Osteocyte (in vitro differentiated cells): ENCODE measurements at regions not wholly inside any gene's neighbourhood (a gene's known extent, or its start where the extent isn't known, plus 50 kb on each side); places are given as distances from the start of the nearest gene placed in this dataset.

Experiments
- DNase-seq: peaks from one replicate; pipeline ENCODE4 v3.0.0; 2021; ENCODE audit warnings: mixed read lengths; ENCODE audit not compliant: unreplicated experiment; ENCODE audit errors: extremely low spot score
- H3K27ac Mint-ChIP-seq: one replicate; pipeline ENCODE4 v1.8.0; 2021; ENCODE audit warnings: mild to moderate bottlenecking, mixed read lengths; ENCODE audit not compliant: unreplicated experiment
- H3K27me3 Mint-ChIP-seq: one replicate; pipeline ENCODE4 v1.8.0; 2021; ENCODE audit warnings: mixed read lengths; ENCODE audit not compliant: unreplicated experiment
- H3K36me3 Mint-ChIP-seq: one replicate; pipeline ENCODE4 v1.8.0; 2021; ENCODE audit warnings: mixed read lengths; ENCODE audit not compliant: unreplicated experiment
- H3K4me1 Mint-ChIP-seq: one replicate; pipeline ENCODE4 v1.8.0; 2021; ENCODE audit warnings: mixed read lengths; ENCODE audit not compliant: unreplicated experiment
- H3K4me3 Mint-ChIP-seq: one replicate; pipeline ENCODE4 v1.8.0; 2021; ENCODE audit warnings: mild to moderate bottlenecking, moderate library complexity, mixed read lengths; ENCODE audit not compliant: unreplicated experiment
- H3K9me3 Mint-ChIP-seq: one replicate; pipeline ENCODE4 v1.8.0; 2021; ENCODE audit warnings: mixed read lengths; ENCODE audit not compliant: unreplicated experiment
- TF ChIP-seq, protein P1 (sequence below): fragments of 200-600 bp; sonication (generic); IDR thresholded peaks from 2 replicates; pipeline ENCODE4 v1.5.0; 2021; ENCODE audit warnings: antibody characterized with exemption, mild to moderate bottlenecking, moderate library complexity

DNA sequence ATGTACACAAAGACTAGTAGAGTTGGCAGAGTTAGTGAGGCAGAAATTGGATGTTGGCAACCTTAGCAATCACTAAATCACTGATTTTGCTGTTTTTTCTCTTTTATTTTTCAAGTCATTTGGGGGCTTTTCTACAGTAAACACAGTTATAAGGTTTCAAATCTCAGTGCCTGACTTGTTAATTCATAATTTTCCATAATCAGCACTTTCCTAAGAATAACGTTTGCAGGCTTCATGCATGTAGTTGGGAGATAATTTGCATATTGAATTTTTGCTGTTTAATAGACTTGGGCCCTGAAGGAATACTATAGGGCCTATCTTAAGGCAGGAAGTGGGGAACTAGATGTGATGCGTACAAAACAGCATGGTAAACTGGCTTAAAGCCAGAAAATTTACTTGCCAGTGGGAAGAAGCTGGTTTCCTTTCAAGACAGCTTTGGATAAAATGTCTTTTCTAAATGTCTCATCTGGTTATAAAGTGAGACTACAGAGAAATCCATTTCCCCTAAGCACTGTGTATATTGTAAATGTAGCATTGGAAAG, 127.2 kb upstream of the SMIM21 start:
- Mint-ChIP-seq H3K4me1 (no peaks in the 10 kb centered on the region), H3K27me3 (peaks cover 17% of the 10 kb centered on the region), H3K9me3 (no peaks in the 10 kb centered on the region), H3K27ac (no peak overlapping the region), H3K36me3 (no peaks in the 10 kb centered on the region), H3K4me3 (no peak overlapping the region)
- DNase-seq, result no peak
- TF ChIP-seq, protein P1, sequence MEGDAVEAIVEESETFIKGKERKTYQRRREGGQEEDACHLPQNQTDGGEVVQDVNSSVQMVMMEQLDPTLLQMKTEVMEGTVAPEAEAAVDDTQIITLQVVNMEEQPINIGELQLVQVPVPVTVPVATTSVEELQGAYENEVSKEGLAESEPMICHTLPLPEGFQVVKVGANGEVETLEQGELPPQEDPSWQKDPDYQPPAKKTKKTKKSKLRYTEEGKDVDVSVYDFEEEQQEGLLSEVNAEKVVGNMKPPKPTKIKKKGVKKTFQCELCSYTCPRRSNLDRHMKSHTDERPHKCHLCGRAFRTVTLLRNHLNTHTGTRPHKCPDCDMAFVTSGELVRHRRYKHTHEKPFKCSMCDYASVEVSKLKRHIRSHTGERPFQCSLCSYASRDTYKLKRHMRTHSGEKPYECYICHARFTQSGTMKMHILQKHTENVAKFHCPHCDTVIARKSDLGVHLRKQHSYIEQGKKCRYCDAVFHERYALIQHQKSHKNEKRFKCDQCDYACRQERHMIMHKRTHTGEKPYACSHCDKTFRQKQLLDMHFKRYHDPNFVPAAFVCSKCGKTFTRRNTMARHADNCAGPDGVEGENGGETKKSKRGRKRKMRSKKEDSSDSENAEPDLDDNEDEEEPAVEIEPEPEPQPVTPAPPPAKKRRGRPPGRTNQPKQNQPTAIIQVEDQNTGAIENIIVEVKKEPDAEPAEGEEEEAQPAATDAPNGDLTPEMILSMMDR, result no peak

DNA sequence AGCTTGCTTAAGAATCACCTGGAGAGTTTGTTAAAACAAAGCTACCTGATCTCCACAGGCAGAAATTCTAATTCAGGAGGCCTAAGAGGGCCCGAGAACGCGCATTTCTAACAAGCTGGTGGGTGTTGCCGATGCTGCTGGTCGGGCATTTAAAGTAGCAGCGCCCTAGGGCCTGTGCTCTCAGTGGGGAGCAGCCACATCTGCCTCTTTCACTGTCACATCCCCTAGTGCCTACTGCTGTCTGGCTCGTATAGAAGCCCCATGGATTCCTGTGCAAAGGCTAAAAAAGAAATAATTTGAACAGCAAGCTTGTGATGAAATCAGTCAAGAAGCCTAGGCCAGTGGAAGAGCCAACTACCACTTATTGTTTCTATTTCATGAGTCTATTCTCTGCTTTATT, 126.7 kb upstream of the SMIM21 start:
- Mint-ChIP-seq H3K27ac (no peak overlapping the region), H3K9me3 (no peaks in the 10 kb centered on the region), H3K4me1 (no peaks in the 10 kb centered on the region), H3K36me3 (no peaks in the 10 kb centered on the region), H3K27me3 (peaks cover 17% of the 10 kb centered on the region), H3K4me3 (no peak overlapping the region)
- DNase-seq, result no peak
- TF ChIP-seq, protein P1, result no peak

DNA sequence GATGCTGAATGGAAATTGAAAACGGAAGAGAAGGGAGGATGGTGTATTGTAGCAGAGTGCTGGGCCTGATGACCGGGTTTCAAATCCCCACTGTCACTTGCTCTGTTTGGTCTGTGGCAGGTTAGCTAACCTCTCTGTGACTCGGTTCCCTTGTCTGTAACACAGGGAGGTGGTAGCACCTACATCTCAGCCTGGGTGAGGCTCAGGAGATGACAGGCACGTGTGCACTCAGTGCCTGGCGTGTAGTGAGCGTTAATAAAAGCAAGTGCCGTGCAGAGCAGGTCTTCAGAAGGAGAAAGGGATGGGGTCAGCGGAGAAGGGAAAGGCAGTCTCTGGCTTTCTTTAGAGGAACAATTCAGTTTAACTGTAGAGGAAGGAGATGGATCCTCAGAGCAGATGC, 125.5 kb upstream of the SMIM21 start:
- H3K36me3 Mint-ChIP-seq, result no peaks in the 10 kb centered on the region
- H3K27ac Mint-ChIP-seq, result no peak overlapping the region
- no peak for DNase-seq
- no peaks in the 10 kb centered on the region for H3K9me3 Mint-ChIP-seq
- TF ChIP-seq, protein P1, result no peak
- no peaks in the 10 kb centered on the region for H3K4me1 Mint-ChIP-seq
- peaks cover 17% of the 10 kb centered on the region for H3K27me3 Mint-ChIP-seq
- no peak overlapping the region for H3K4me3 Mint-ChIP-seq

DNA sequence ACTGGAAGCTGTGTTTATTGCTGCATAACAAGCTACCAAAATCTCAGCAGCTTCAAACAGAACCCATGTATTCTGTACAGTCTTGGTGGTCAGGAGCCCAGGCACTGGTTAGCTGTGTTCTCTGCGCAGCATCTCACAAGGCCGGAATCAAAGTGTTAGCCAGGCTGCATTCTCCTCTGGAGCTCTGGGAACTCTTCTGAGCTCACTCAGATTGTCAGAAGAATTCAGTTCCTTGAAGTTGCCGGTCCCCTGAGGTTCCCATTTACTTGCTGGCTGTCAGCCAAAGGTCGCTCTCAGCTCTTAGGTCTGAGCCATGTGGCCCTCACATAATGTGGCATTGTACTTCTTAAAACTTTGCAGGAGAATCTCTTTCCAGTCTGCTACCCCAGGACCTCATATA, 123.6 kb upstream of the SMIM21 start:
- no peak for DNase-seq
- peaks cover 14% of the 10 kb centered on the region for H3K27me3 Mint-ChIP-seq
- H3K4me3 Mint-ChIP-seq, result no peak overlapping the region
- H3K36me3 Mint-ChIP-seq, result no peaks in the 10 kb centered on the region
- no peak overlapping the region for H3K27ac Mint-ChIP-seq
- no peaks in the 10 kb centered on the region for H3K9me3 Mint-ChIP-seq
- TF ChIP-seq, protein P1, result no peak
- no peaks in the 10 kb centered on the region for H3K4me1 Mint-ChIP-seq

DNA sequence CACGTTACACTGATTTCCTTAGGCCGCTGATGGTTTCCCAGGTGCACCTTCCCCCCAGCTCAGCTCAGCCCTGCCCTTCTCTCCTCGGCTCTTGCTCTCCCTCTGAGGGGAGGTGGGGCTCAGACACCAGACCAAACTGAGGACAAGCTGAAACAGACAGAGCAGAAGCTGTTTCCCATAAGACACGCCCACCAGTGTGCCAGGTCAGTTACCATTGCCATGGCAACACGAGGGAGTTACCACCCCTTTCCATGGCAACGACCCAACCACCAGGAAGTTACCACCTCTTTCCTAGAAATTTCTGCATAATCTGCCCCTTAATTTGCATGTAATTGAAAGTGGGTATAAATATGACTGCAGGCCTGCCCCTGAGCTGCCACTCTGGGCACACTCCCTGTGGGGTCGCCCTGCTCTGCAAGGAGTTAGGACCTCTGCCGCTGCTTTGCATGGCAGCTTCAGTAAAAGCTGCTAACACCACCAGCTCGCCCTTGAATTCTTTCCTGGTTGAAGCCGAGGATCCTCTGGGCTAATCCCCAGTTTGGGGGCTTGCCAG, 120.9 kb upstream of the SMIM21 start:
- H3K36me3 Mint-ChIP-seq, result no peaks in the 10 kb centered on the region
- H3K4me1 Mint-ChIP-seq, result no peaks in the 10 kb centered on the region
- no peak overlapping the region for H3K4me3 Mint-ChIP-seq
- no peak overlapping the region for H3K27ac Mint-ChIP-seq
- DNase-seq, result peak; percentile 25
- no peaks in the 10 kb centered on the region for H3K9me3 Mint-ChIP-seq
- H3K27me3 Mint-ChIP-seq, result peaks cover 13% of the 10 kb centered on the region
- TF ChIP-seq, protein P1, result no peak
